IPS-18a (cell line): ENCODE measurements at regions not wholly inside any gene's neighbourhood (a gene's known extent, or its start where the extent isn't known, plus 50 kb on each side); places are given as distances from the start of the nearest gene placed in this dataset.
"Not testable (repeated sequence)": the region's sequence is repeated elsewhere in the genome, so short reads cannot be mapped to it uniquely, and the experiment has no call there.

Experiments
- H3K27ac ChIP-seq: one replicate; pipeline ENCODE4 v1.5.1; 2013; ENCODE audit warnings: low read length
- H3K27me3 ChIP-seq: one replicate; pipeline ENCODE4 v1.6.1; 2013; ENCODE audit warnings: mild to moderate bottlenecking, low read length; ENCODE audit not compliant: control insufficient read depth, insufficient read depth
- H3K36me3 ChIP-seq: one replicate; pipeline ENCODE4 v1.6.1; 2013; ENCODE audit warnings: low read depth, low read length; ENCODE audit not compliant: control insufficient read depth
- H3K4me1 ChIP-seq: one replicate; pipeline ENCODE4 v1.6.1; 2013; ENCODE audit warnings: low read depth, low read length; ENCODE audit not compliant: control insufficient read depth
- H3K4me3 ChIP-seq: one replicate; pipeline ENCODE4 v1.5.1; 2013; ENCODE audit warnings: low read length
- H3K9ac ChIP-seq: one replicate; pipeline ENCODE4 v1.6.1; 2013; ENCODE audit warnings: mild to moderate bottlenecking, low read length, moderate library complexity
- H3K9me3 ChIP-seq: one replicate; pipeline ENCODE4 v1.6.1; 2013; ENCODE audit warnings: low read depth, low read length; ENCODE audit not compliant: control insufficient read depth

DNA sequence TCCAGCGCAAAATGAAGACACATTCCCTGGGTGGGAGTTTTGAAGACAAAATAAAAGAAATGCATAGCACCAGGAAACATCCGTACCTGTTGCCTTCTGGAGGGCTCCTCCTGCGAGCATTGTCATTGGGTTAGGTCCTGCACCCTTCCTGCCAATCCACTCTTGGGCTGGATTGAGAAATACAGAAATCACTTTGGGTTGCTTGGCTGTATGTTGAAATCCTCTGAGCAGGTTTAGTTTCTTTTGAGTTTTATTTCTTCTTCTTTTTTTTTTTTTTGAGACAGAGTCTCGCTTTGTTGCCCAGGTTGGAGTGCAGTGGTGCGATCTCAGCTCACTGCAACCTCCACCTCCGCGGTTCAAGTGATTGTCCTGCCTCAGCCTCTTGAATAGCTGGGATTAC is 67.6 kb downstream of the ARF6 start:
- Histone ChIP-seq H3K9ac (no peak overlapping the region), H3K27me3 (no peaks in the 10 kb centered on the region), H3K4me1 (no peaks in the 10 kb centered on the region)

DNA sequence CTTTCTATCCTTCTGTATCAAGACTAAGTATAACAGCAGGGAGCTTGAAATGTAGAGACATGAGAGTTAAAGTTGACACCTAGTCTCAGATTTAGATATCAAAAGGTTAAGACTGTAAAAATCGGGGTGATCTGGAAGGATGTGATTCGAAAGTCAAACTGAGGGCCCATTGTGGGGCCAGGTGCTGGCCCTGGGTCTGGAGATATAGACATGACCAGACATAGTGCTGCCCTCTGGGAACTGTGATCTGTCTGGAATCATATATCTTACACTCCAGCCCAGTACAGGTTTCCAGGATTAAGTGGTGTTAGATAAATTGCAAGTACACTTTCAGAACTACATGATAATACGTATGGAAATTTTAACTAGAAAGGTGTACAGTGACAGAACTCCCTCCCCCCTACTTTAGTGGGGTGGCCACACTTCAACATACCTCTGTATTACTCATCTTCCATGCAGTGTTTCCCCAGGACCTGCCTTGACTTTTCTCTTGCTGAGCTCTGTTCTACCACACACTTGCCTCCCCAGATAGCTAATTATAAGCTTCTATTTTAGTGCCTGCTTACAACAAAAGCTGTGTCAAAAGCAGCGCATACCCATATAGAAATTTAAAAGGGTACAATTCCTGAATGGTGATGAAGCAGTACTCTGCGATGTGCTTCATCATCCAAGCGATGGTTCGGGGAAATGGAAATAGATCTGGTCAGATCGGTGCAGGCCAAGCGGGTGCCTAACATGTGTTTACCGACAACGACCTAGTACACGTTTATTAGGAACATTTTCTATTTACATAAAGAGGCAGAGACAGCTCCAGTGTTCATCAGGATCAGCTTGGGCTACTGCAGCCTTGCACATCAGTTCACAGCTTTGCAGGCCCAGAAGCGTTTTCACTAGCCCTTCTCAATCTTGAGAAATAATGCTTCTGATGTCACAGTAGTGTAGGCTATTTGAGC is 68.7 kb downstream of the ARF6 start:
- Histone ChIP-seq H3K36me3 (no peaks in the 10 kb centered on the region), H3K4me3 (no peak overlapping the region), H3K27me3 (no peaks in the 10 kb centered on the region), H3K9ac (no peak overlapping the region), H3K27ac (no peak overlapping the region), H3K4me1 (peaks cover 4% of the 10 kb centered on the region), H3K9me3 (no peaks in the 10 kb centered on the region)

More for the DNA sequence above, 67.6 kb downstream of the ARF6 start:
- no peaks in the 10 kb centered on the region for H3K36me3 ChIP-seq
- H3K4me3 ChIP-seq, result no peak overlapping the region
- H3K9me3 ChIP-seq, result no peaks in the 10 kb centered on the region
- H3K27ac ChIP-seq, result no peak overlapping the region

DNA sequence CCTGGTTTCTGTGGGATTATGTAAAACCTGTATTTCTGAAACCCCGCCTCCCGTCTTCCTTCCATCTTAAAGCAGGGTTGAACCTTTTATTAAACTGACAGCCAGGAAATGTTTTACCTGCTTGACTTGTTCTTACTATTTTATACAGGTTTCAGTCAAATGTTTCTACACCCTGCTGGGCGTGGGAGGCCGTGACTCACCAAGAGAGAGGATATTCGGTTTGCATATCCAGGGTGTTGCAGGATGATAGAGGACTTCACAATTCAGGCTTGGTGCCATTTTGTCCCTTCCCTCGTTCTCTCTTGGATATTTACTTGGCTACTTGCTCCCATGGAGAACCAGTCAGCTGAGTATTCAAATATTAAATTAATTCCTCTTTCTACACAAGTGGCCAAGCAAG is 69.7 kb downstream of the ARF6 start:
- Histone ChIP-seq H3K27me3 (no peaks in the 10 kb centered on the region), H3K4me3 (no peak overlapping the region), H3K36me3 (no peaks in the 10 kb centered on the region), H3K9me3 (no peaks in the 10 kb centered on the region), H3K9ac (no peak overlapping the region), H3K27ac (no peak overlapping the region), H3K4me1 (peaks cover 4% of the 10 kb centered on the region)

DNA sequence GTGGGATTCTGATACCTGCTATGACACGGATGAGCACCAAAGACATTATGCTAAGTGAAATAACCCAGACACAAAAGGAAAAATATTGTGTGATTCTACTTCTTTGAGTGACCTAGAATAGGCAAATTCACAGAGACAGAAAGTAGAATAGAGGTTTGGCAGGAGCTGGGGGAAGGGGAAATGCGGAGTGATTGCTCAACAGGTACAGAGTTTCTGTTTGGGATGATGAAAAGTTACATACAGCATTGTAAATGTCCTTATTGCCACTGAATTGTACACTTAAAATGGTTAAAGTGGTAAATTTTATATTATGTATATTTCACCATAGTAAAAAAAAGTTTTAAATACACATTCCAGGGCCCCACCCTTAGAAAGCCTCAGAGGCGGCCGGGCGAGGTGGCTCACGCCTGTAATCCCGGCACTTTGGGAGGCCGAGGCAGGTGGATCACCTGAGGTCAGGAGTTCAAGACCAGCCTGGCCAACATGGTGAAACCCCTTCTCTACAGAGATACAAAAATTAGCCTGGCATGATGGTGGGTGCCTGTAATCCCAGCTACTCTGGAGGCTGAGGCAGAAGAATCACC is 72.3 kb downstream of the ARF6 start:
- H3K9ac ChIP-seq, H3K4me3 ChIP-seq, H3K27ac ChIP-seq, H3K36me3 ChIP-seq, H3K4me1 ChIP-seq, H3K9me3 ChIP-seq, H3K27me3 ChIP-seq: not testable (repeated sequence)

DNA sequence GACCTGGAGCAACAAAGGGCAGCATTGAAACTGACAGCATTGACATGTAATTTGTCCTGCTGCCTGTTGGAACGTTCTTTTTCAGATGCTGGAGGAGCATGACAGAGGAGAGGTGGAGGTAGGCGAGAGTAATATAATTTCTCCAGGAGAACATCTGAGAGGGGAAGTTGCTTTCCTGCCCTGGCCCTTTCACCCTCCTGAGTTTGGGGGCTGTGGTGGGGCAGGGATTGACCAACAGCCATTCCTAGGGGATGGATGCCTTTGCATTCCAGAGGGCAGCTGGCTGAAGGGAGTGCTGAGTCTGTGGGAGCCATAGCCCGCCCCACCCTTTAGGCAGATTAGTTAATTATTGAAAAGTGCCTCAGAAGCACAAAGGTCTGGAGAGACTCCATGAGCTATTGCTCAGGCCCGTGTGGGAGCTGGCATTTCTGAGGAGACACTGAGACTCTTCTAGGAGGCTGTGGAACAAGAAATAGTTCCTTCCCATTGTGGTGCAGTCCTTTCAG is 73.5 kb downstream of the ARF6 start:
- H3K9me3 ChIP-seq, result no peaks in the 10 kb centered on the region
- H3K27me3 ChIP-seq, result no peaks in the 10 kb centered on the region
- no peak overlapping the region for H3K4me3 ChIP-seq
- no peak overlapping the region for H3K27ac ChIP-seq
- peaks cover 4% of the 10 kb centered on the region for H3K4me1 ChIP-seq
- H3K36me3 ChIP-seq, result no peaks in the 10 kb centered on the region
- no peak overlapping the region for H3K9ac ChIP-seq

DNA sequence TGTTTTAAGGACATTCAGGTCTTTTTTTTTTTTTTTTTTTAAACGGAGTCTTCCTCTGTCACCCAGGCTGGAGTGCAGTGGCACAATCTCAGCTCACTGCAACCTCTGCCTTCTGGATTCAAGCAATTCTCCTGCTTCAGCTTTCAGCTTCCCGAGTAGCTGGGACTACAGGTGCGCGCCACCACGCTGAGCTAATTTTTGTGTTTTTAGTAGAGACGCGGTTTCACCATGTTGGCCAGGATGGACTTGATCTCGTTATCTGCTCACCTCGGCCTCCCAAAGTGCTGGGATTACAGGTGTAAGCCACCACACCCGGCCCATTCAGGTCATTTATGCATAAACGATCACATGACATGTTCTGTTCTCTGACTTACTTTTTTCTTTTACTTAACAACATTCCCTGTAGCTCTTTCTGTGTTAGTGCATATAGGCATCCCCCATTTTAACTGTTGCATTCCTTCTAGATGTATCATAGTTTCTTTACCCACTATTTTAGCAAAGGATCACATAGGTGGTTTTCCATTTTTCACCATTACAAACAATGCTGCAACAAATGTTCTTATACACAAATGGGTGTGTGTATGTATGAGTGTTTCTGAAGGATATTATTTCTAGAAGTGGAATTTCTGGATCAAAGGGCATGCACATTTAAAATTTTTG is 74.2 kb downstream of the ARF6 start:
- Histone ChIP-seq H3K9ac (no peak overlapping the region), H3K4me3 (no peak overlapping the region), H3K9me3 (no peaks in the 10 kb centered on the region), H3K36me3 (no peaks in the 10 kb centered on the region), H3K27me3 (no peaks in the 10 kb centered on the region), H3K27ac (no peak overlapping the region), H3K4me1 (peaks cover 4% of the 10 kb centered on the region)

DNA sequence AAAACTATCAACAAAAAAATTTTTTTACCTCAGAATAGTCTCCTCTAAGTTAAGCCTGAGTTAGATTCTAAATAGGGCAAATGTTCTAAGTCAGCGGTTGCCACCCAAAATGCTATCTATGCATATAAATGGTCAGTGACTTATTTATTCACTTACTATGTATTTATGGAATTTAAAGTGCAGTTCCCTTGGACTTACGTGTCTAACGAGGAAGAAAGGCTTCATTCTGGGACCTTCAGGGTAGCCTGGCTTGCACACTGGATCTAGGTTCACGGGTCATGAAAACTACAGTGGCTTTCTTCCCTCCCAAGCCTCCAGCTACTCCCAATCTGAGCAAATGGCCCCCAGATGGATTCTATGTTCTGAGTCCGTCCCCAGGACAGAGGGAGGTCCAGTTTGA is 77.1 kb downstream of the ARF6 start:
- Histone ChIP-seq H3K27me3 (no peaks in the 10 kb centered on the region), H3K4me3 (no peak overlapping the region), H3K4me1 (peaks cover 4% of the 10 kb centered on the region), H3K9me3 (no peaks in the 10 kb centered on the region), H3K27ac (no peak overlapping the region), H3K36me3 (no peaks in the 10 kb centered on the region), H3K9ac (no peak overlapping the region)

DNA sequence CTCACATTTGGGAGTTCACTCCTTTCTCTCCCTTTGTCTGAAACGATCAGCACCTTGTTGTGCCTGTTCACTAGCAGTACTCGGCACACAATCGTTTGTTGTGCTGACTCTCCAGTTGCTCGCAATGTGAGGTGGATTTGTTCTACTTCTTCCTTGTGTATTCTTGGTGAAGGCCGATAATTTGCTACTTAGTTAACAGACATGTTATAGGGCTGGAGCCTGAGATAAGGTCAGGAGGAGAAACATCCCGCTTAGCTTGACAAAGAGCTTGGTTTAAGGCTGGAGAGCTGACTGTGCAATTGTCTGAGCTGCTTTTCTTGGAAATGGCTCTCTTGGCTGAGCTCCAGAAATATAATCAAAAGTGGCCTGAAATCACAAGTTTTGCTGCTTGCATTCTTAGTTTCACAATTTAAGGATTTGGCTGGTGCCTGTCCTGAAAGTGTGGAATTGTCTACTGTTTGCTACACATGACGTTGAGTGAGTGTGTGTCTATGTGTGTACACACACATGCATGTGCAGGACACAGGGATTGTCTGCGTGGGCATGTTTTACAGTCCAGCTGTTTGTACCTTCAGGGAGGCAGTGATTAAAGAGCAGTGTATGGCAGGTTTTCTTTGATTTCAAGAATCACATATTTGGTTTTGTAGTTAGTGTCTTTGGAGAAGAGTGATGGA is 77.7 kb downstream of the ARF6 start:
- peaks cover 4% of the 10 kb centered on the region for H3K4me1 ChIP-seq
- H3K36me3 ChIP-seq, result no peaks in the 10 kb centered on the region
- H3K4me3 ChIP-seq, result no peak overlapping the region
- no peaks in the 10 kb centered on the region for H3K9me3 ChIP-seq
- no peaks in the 10 kb centered on the region for H3K27me3 ChIP-seq
- H3K27ac ChIP-seq, result no peak overlapping the region
- no peak overlapping the region for H3K9ac ChIP-seq

DNA sequence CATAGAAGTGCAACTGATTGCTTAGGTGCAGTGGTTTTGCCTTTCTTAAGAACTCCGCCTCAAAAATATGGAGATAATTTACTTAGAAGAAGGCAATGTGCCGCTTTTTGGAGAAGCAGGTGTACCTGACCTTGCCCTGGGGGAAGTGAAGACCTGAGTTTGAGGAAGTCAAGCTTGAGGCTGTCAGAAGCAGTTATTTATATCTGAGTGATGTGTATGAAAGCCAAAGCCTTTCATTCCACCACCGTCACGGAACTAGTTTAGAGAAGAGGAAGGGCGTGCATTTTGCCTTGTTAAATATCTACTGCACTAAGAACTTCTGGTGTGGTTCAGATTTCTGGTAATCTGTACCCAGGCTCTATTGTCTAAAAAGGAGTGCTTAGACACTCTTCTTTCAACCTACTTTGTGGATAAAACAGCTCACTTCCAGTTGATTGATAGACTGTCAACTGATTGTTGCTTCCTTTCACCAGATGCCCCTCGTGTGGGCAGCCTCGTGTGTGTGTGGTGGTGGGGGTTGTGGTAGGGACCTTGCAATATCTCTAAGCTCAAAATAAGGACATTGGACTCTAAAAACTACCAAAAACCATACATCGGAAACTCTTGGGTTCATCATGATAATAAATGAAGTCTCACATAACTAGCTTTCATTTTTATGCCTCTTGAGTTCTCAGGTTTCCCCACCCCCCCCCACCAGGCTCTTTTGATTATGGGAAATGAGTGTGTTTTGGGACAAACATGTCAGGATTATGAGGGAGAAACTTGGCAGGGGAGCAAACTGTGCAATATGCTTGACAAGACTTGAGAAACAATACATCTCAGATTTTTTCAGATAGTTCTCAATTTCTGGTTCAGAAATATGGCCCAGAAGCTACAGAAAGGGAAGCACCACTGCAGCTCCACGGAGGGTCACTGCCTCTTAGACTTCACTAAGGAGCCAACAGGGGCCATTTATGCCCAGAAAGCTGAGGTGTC is 78.6 kb downstream of the ARF6 start:
- no peak overlapping the region for H3K4me3 ChIP-seq

DNA sequence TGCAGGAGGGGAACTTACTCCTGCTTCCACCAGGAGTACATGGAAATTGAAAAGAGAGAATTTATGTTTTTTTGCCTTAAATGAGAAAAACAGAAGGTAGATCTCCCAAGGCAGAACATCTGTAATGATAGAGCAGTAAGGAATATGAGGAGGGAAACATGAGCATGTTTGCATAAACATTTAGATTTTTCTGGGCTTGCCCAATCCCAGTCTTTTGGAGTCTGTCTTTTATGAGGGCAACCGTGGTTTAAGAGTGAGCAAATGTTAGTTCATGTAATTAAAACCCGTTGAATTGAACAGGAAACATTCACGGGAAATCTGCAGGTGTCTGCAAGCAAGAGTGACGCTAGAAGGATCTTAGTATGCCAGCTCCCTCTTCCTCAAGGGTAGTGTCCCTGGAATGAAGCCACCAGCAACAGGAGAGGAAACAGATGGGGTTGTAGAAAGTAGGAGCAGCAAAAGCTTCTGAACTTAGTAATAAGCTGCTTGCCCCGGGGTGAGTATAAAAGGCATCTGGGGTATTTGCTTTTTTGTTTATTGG is 79.3 kb downstream of the ARF6 start:
- Histone ChIP-seq H3K4me1 (no peaks in the 10 kb centered on the region), H3K27me3 (no peaks in the 10 kb centered on the region), H3K36me3 (no peaks in the 10 kb centered on the region), H3K27ac (no peak overlapping the region), H3K9me3 (no peaks in the 10 kb centered on the region), H3K4me3 (no peak overlapping the region), H3K9ac (no peak overlapping the region)

More for the DNA sequence above, 78.6 kb downstream of the ARF6 start:
- H3K27me3 ChIP-seq, result no peaks in the 10 kb centered on the region
- H3K36me3 ChIP-seq, result no peaks in the 10 kb centered on the region
- H3K4me1 ChIP-seq, result no peaks in the 10 kb centered on the region
- H3K9ac ChIP-seq, result no peak overlapping the region
- H3K27ac ChIP-seq, result no peak overlapping the region
- no peaks in the 10 kb centered on the region for H3K9me3 ChIP-seq
